Smooth muscle cell (in vitro differentiated cells): ENCODE measurements at regions not wholly inside any gene's neighbourhood (a gene's known extent, or its start where the extent isn't known, plus 50 kb on each side); places are given as distances from the start of the nearest gene placed in this dataset.

ENCODE experiments used
- DNase-seq: peaks from one replicate; lab custom pipeline; 2025; ENCODE audit not compliant: unreplicated experiment; lab: John Stamatoyannopoulos, UW
- H2AFZ ChIP-seq: fragments of 200-600 bp; sonication (generic); 2 replicates; pipeline ENCODE4 v1.6.0; 2016; ENCODE audit warnings: antibody characterized with exemption, low read depth, mild to moderate bottlenecking
- H3F3A ChIP-seq: fragments of 200-600 bp; sonication (generic); 2 replicates; pipeline ENCODE4 v1.6.0; 2017; ENCODE audit warnings: antibody characterized with exemption, low read depth
- H3K27ac ChIP-seq: fragments of 200-600 bp; sonication (generic); 2 replicates; pipeline ENCODE4 v1.5.1; 2016; ENCODE audit warnings: low read depth, mild to moderate bottlenecking
- H3K27me3 ChIP-seq: fragments of 200-600 bp; sonication (generic); 2 replicates; pipeline ENCODE4 v1.6.1; 2016; ENCODE audit warnings: low read depth, mild to moderate bottlenecking
- H3K36me3 ChIP-seq: fragments of 200-600 bp; sonication (generic); 2 replicates; pipeline ENCODE4 v1.5.1; 2016; ENCODE audit warnings: low read depth
- H3K4me1 ChIP-seq: fragments of 200-600 bp; sonication (generic); 2 replicates; pipeline ENCODE4 v1.5.1; 2016; ENCODE audit warnings: low read depth
- H3K4me2 ChIP-seq: fragments of 200-600 bp; sonication (generic); 2 replicates; pipeline ENCODE4 v1.6.0; 2016; ENCODE audit warnings: mild to moderate bottlenecking
- H3K4me3 ChIP-seq: fragments of 200-600 bp; sonication (generic); 2 replicates; pipeline ENCODE4 v1.5.1; 2016; ENCODE audit warnings: mild to moderate bottlenecking
- H3K79me2 ChIP-seq: fragments of 200-600 bp; sonication (generic); 2 replicates; pipeline ENCODE4 v1.6.0; 2016; ENCODE audit warnings: low read depth, mild to moderate bottlenecking
- H3K9ac ChIP-seq: fragments of 200-600 bp; sonication (generic); 2 replicates; pipeline ENCODE4 v1.6.0; 2016; ENCODE audit warnings: low read depth
- H3K9me3 ChIP-seq: fragments of 200-600 bp; sonication (generic); replicated peaks from 2 replicates; pipeline ENCODE4 v1.5.1; 2016; ENCODE audit warnings: low read depth
- H4K20me1 ChIP-seq: fragments of 200-600 bp; sonication (generic); 2 replicates; pipeline ENCODE4 v1.6.0; 2016; ENCODE audit warnings: low read depth
- WGBS: methylation state at CpG from one replicate; pipeline ENCODE4 v1.1.7; 2016; ENCODE audit warnings: low lambda C conversion rate; 5-methylcytosine and 5-hydroxymethylcytosine counted together
- TF ChIP-seq, protein P1 (sequence below): fragments of 200-600 bp; sonication (generic); IDR thresholded peaks from 2 replicates; pipeline ENCODE4 v1.5.1; 2017; ENCODE audit warnings: borderline replicate concordance, mild to moderate bottlenecking, antibody characterized with exemption; ENCODE audit not compliant: insufficient read depth, poor library complexity, severe bottlenecking

DNA sequence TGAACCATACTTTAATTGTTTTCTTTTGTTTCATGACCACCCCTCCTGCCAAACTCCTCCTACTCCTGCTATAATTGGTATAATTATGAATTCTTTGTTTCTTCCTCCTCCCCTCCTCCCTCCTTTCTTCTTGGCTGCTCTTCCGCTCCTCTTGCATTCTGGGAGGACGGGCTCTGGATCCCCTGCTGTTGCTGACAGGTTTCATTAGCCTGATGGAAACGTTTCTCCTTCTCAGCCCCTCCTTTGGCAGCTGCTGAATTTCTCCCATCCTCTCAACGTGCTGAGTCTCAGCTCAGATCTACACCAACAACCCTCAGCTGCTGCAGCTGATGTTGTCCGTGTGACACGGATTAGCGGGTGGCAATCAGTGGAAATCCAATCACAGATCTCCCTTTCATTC lies 97.1 kb upstream of the UBAC2 start:
- H3K4me1 ChIP-seq = no peaks in the 10 kb centered on the region
- H3K4me3 ChIP-seq = no peak overlapping the region
- 59% methylated on average over 7 of the region's 7 CpGs for WGBS
- no peaks in the 10 kb centered on the region for H4K20me1 ChIP-seq
- DNase-seq = no peak
- no peaks in the 10 kb centered on the region for H3K27me3 ChIP-seq
- H3K36me3 ChIP-seq = no peaks in the 10 kb centered on the region
- no peaks in the 10 kb centered on the region for H3F3A ChIP-seq
- H3K79me2 ChIP-seq = no peaks in the 10 kb centered on the region
- no peak overlapping the region for H3K4me2 ChIP-seq
- no peak overlapping the region for H3K27ac ChIP-seq
- H2AFZ ChIP-seq = no peak overlapping the region
- TF ChIP-seq, protein P1, sequence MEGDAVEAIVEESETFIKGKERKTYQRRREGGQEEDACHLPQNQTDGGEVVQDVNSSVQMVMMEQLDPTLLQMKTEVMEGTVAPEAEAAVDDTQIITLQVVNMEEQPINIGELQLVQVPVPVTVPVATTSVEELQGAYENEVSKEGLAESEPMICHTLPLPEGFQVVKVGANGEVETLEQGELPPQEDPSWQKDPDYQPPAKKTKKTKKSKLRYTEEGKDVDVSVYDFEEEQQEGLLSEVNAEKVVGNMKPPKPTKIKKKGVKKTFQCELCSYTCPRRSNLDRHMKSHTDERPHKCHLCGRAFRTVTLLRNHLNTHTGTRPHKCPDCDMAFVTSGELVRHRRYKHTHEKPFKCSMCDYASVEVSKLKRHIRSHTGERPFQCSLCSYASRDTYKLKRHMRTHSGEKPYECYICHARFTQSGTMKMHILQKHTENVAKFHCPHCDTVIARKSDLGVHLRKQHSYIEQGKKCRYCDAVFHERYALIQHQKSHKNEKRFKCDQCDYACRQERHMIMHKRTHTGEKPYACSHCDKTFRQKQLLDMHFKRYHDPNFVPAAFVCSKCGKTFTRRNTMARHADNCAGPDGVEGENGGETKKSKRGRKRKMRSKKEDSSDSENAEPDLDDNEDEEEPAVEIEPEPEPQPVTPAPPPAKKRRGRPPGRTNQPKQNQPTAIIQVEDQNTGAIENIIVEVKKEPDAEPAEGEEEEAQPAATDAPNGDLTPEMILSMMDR = no peak
- H3K9ac ChIP-seq = no peak overlapping the region
- H3K9me3 ChIP-seq = no peaks in the 10 kb centered on the region

DNA sequence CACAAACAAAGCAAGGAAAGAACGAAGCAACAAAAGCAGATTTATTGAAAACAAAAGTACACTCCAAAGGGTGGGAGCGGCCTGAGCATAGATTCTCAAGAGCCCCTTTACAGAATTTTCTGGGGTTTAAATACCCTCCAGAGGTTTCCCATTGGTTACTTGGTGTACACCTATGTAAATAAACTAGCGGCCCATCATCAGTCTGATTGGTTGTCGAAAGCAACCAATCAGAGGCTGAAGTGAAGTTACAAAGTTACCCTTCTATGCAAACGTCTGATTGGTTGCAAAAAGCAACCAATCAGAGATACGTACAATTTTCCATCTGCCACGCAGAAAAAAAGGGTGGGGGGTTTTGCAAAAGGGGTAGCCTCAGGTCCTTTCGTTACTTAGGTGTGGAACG lies 96.3 kb upstream of the UBAC2 start:
- Histone ChIP-seq H3K36me3 (no peaks in the 10 kb centered on the region), H3K4me1 (no peaks in the 10 kb centered on the region), H3K4me3 (no peak overlapping the region), H4K20me1 (no peaks in the 10 kb centered on the region), H3K79me2 (no peaks in the 10 kb centered on the region), H3F3A (no peaks in the 10 kb centered on the region), H3K27ac (no peak overlapping the region), H3K27me3 (no peaks in the 10 kb centered on the region), H3K9ac (no peak overlapping the region), H2AFZ (no peak overlapping the region), H3K4me2 (no peak overlapping the region), H3K9me3 (no peaks in the 10 kb centered on the region)
- no peak for DNase-seq
- TF ChIP-seq, protein P1 = no peak
- 91% methylated on average over 9 of the region's 9 CpGs for WGBS

DNA sequence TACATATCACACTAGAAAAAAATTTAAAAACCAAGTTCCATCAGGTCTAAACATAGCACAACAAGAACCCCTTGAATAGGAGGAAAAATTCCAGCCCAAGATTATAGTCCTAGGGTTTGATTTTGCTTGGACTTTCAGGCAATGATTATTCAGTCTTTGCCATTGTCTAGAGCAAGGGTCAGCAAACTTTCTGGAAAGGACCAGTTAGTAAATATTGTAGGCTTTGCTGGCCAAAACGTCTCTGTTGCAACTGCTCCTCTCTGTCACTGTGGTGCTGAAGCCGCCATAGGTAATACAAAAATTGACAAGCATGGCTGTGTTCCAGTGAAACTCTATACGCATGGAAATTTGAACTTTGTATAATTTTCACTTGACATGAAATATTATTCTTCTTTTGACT lies 95.5 kb upstream of the UBAC2 start:
- 93% methylated on average over 3 of the region's 3 CpGs for WGBS
- H3F3A ChIP-seq = no peaks in the 10 kb centered on the region
- H3K36me3 ChIP-seq = no peaks in the 10 kb centered on the region
- DNase-seq = no peak
- no peak overlapping the region for H2AFZ ChIP-seq
- no peak overlapping the region for H3K4me3 ChIP-seq
- H3K27me3 ChIP-seq = no peaks in the 10 kb centered on the region
- H3K79me2 ChIP-seq = no peaks in the 10 kb centered on the region
- TF ChIP-seq, protein P1 = no peak
- H3K27ac ChIP-seq = no peak overlapping the region
- no peak overlapping the region for H3K4me2 ChIP-seq
- no peaks in the 10 kb centered on the region for H3K4me1 ChIP-seq
- no peaks in the 10 kb centered on the region for H4K20me1 ChIP-seq
- H3K9me3 ChIP-seq = no peaks in the 10 kb centered on the region
- H3K9ac ChIP-seq = no peak overlapping the region

DNA sequence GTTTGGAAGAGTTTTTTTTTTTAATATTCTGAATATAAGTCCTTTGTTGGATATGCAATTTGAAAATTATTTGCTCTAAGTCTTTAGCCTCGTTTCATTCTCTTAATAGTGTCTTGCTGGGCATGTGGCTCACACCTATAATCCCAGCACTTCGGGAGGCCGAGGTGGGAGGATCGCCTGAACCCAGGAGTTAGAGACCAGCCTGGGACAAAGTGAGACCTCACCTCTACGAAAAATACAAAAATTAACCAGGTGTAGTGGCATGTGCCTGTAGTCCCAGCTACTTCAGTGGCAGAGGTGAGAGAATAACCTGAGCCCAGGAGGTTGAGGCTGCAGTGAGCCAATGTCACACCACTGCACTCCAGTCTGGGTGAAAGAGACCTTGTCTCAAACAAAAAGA lies 87.3 kb upstream of the UBAC2 start:
- no peak for DNase-seq
- 92% methylated on average over 5 of the region's 5 CpGs for WGBS
- TF ChIP-seq, protein P1 = no peak
- H3K4me1 ChIP-seq = no peaks in the 10 kb centered on the region
- no peak overlapping the region for H2AFZ ChIP-seq
- no peaks in the 10 kb centered on the region for H4K20me1 ChIP-seq
- no peaks in the 10 kb centered on the region for H3K79me2 ChIP-seq
- H3K9ac ChIP-seq = no peak overlapping the region
- H3K4me2 ChIP-seq = no peak overlapping the region
- no peaks in the 10 kb centered on the region for H3K36me3 ChIP-seq
- no peak overlapping the region for H3K27ac ChIP-seq
- H3K27me3 ChIP-seq = no peaks in the 10 kb centered on the region
- H3K9me3 ChIP-seq = no peaks in the 10 kb centered on the region
- no peak overlapping the region for H3K4me3 ChIP-seq
- H3F3A ChIP-seq = no peaks in the 10 kb centered on the region
